ENCODE measurements at regions not wholly inside any gene's neighbourhood (a gene's known extent, or its start where the extent isn't known, plus 50 kb on each side); places are given as distances from the start of the nearest gene placed in this dataset.

DNA sequence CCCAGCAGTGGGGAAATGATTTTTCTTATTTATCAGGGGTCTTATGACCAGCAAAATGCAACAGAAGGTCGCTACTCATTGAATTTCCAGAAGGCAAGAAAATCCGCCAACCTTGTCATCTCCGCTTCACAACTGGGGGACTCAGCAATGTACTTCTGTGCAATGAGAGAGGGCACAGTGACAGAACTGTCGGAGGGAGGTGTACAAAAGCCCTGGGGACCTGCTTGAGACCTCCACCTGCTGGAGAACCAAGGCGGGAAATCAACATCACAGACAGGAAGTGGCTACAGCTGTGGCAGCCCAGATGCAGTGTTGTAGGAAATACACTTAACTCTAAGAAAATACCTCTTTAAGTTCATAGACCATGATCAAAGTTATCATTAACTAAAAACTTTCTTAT is 250.9 kb upstream of the OR4E1 start:
- Histone ChIP-seq H3K4me1 (ENCODE audit: insufficient read depth, low read length) (no peaks in the 10 kb centered on the region), H3K27ac (ENCODE audit: low read length) (no peak overlapping the region), H4K20me1 (ENCODE audit: low read length) (no peaks in the 10 kb centered on the region), H2AFZ (ENCODE audit: low read length) (no peak overlapping the region), H3K9ac (ENCODE audit: low read length) (no peak overlapping the region), H3K4me2 (ENCODE audit: low read length) (no peak overlapping the region), H3K27me3 (ENCODE audit: low read length) (peaks cover 31% of the 10 kb centered on the region), H3K9me2 (replicated peaks; ENCODE audit: low read length) (no peaks in the 10 kb centered on the region), H3F3A (ENCODE audit: low read length, unreplicated experiment) (no peaks in the 10 kb centered on the region), H3K79me2 (ENCODE audit: low read length) (no peaks in the 10 kb centered on the region), H3K36me3 (ENCODE audit: low read depth, low read length) (no peaks in the 10 kb centered on the region), H3K9me3 (ENCODE audit: low read length) (no peaks in the 10 kb centered on the region), H3K4me3 (ENCODE audit: low read length) (no peak overlapping the region)
- no TSS peak for BruUV-seq (replicated peaks)
- ATAC-seq (no peak), DNase-seq (no peak)
- POLR2A ChIA-PET (ENCODE audit: unreplicated experiment), result no interaction called here
- TF ChIP-seq EZH2 (IDR thresholded peaks at IDR 0.05; ENCODE audit: low read length, unreplicated experiment) (no peak), EZH2phosphoT487 (IDR thresholded peaks at IDR 0.05; ENCODE audit: borderline replicate concordance, low read length) (no peak)
- TF ChIP-seq, protein P1, sequence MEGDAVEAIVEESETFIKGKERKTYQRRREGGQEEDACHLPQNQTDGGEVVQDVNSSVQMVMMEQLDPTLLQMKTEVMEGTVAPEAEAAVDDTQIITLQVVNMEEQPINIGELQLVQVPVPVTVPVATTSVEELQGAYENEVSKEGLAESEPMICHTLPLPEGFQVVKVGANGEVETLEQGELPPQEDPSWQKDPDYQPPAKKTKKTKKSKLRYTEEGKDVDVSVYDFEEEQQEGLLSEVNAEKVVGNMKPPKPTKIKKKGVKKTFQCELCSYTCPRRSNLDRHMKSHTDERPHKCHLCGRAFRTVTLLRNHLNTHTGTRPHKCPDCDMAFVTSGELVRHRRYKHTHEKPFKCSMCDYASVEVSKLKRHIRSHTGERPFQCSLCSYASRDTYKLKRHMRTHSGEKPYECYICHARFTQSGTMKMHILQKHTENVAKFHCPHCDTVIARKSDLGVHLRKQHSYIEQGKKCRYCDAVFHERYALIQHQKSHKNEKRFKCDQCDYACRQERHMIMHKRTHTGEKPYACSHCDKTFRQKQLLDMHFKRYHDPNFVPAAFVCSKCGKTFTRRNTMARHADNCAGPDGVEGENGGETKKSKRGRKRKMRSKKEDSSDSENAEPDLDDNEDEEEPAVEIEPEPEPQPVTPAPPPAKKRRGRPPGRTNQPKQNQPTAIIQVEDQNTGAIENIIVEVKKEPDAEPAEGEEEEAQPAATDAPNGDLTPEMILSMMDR (conservative IDR thresholded peaks at IDR 0.05; ENCODE audit: low read depth, low read length), result no peak; the same call in 1 of the 2 replicates
- CTCF ChIA-PET, result no interaction called here
- intact Hi-C loops (cut with micrococcal nuclease), result no loop called here

DNA sequence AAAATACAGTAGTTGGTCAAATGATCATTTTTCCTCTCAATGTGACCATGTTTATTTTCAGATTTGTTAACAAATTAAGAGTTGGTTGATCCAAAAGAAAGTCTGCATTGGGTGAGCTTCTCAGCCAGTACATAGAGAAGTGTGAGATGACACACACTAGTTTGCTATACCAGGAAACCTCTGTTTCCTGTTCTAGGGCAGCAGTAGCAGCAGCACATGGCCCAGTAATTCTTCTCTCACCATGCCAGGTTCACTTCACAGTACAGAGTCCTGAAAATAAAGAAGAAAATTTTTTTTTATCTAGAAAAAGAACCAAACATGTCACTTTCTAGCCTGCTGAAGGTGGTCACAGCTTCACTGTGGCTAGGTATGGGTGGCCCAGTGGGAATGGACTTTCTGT is 250.2 kb upstream of the OR4E1 start:
- intact Hi-C loops (cut with micrococcal nuclease), result no loop called here
- H3K4me3 ChIP-seq (ENCODE audit: low read length), result no peak overlapping the region
- H3K9me3 ChIP-seq (ENCODE audit: low read length), result no peaks in the 10 kb centered on the region
- ATAC-seq, result no peak
- TF ChIP-seq EZH2phosphoT487 (IDR thresholded peaks at IDR 0.05; ENCODE audit: borderline replicate concordance, low read length) (no peak), EZH2 (IDR thresholded peaks at IDR 0.05; ENCODE audit: low read length, unreplicated experiment) (no peak)
- TF ChIP-seq, protein P1 (conservative IDR thresholded peaks at IDR 0.05; ENCODE audit: low read depth, low read length), result no peak
- H3F3A ChIP-seq (ENCODE audit: low read length, unreplicated experiment), result no peaks in the 10 kb centered on the region
- ChIA-PET POLR2A (ENCODE audit: unreplicated experiment) (no interaction called here), CTCF (no interaction called here)
- no peak for DNase-seq
- no peaks in the 10 kb centered on the region for H3K4me1 ChIP-seq (ENCODE audit: insufficient read depth, low read length)
- no peaks in the 10 kb centered on the region for H3K9me2 ChIP-seq (replicated peaks; ENCODE audit: low read length)
- no TSS peak for BruUV-seq (replicated peaks)
- H3K27ac ChIP-seq (ENCODE audit: low read length), result no peak overlapping the region
- no peaks in the 10 kb centered on the region for H3K36me3 ChIP-seq (ENCODE audit: low read depth, low read length)
- H3K27me3 ChIP-seq (ENCODE audit: low read length), result peaks cover 26% of the 10 kb centered on the region
- H3K79me2 ChIP-seq (ENCODE audit: low read length), result no peaks in the 10 kb centered on the region
- H2AFZ ChIP-seq (ENCODE audit: low read length), result no peak overlapping the region
- no peak overlapping the region for H3K9ac ChIP-seq (ENCODE audit: low read length)
- H3K4me2 ChIP-seq (ENCODE audit: low read length), result no peak overlapping the region
- H4K20me1 ChIP-seq (ENCODE audit: low read length), result no peaks in the 10 kb centered on the region

DNA sequence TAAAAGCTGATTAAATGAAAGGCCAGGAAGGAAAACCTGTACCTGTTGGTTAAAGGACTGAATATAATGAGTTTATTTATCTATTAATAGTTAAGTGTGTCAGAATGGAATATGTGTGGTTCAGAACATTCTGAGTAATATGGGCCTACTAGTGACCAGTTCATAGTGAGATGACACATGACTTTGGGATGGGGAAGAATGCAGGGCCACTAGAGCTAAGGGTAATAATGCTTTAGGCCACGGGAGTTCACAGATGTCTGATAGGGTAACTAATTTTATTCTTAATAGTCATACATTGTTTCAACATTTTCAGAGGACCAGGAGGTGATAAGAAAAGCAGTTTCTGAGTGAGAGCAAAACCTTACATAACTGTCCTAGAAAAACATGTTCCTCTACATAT is 247.8 kb upstream of the OR4E1 start:
- H3K9me2 ChIP-seq (replicated peaks; ENCODE audit: low read length), result no peaks in the 10 kb centered on the region
- TF ChIP-seq, protein P1 (conservative IDR thresholded peaks at IDR 0.05; ENCODE audit: low read depth, low read length), result no peak
- TF ChIP-seq EZH2phosphoT487 (IDR thresholded peaks at IDR 0.05; ENCODE audit: borderline replicate concordance, low read length) (no peak), EZH2 (IDR thresholded peaks at IDR 0.05; ENCODE audit: low read length, unreplicated experiment) (no peak)
- POLR2A ChIA-PET (ENCODE audit: unreplicated experiment), result no interaction called here
- H3K4me1 ChIP-seq (ENCODE audit: insufficient read depth, low read length), result peaks cover 19% of the 10 kb centered on the region
- no peak overlapping the region for H2AFZ ChIP-seq (ENCODE audit: low read length)
- no peak overlapping the region for H3K4me2 ChIP-seq (ENCODE audit: low read length)
- H3F3A ChIP-seq (ENCODE audit: low read length, unreplicated experiment), result no peaks in the 10 kb centered on the region
- no peaks in the 10 kb centered on the region for H3K9me3 ChIP-seq (ENCODE audit: low read length)
- peaks cover 21% of the 10 kb centered on the region for H3K27me3 ChIP-seq (ENCODE audit: low read length)
- no peaks in the 10 kb centered on the region for H4K20me1 ChIP-seq (ENCODE audit: low read length)
- CTCF ChIA-PET, result no interaction called here
- no TSS peak for BruUV-seq (replicated peaks)
- intact Hi-C loops (cut with micrococcal nuclease), result no loop called here
- H3K36me3 ChIP-seq (ENCODE audit: low read depth, low read length), result no peaks in the 10 kb centered on the region
- no peak overlapping the region for H3K4me3 ChIP-seq (ENCODE audit: low read length)
- H3K9ac ChIP-seq (ENCODE audit: low read length), result no peak overlapping the region
- DNase-seq, result peak; percentile 17
- ATAC-seq, result no peak
- no peak overlapping the region for H3K27ac ChIP-seq (ENCODE audit: low read length)
- no peaks in the 10 kb centered on the region for H3K79me2 ChIP-seq (ENCODE audit: low read length)
